ENCODE measurements at regions not wholly inside any gene's neighbourhood (a gene's known extent, or its start where the extent isn't known, plus 50 kb on each side); places are given as distances from the start of the nearest gene placed in this dataset.

DNA sequence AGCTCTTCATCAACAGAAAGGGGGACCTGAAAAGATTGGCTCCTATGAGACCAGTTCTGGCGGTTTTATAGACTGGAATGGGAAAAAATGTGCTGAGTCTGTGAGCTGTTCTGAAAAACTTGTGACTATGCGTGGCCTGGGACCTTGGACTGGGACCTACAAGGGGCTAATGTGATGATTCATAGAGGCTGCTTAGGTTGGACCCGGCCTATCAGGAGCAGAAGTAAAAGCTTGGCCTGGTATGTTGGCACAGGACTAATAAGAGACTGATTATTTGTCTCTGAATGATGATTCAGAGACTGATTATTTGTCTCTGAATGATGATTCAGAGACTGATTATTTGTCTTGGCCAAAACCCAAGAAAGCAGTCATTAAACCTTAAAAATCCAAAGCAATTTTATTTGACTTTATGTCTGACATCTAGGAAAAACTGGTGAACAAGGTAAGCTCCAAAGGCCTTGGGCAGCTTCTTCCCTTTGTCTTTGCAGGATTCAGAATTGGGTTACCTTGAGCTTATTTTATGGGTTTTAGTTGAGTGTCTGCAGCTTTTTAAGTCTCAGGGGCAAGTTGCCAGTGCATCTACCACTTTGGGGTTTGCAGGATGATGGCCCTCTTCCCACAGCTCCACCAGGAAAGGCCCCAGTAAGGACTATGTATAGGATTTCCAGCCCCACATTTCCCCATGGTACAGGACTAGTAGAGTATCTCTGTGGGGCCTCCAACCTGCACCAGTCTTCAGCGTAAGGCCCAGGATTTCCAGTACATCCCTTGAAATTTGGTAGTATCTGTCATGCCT lies 390.3 kb downstream of the KDM5D start:
- DNase-seq = no peak

DNA sequence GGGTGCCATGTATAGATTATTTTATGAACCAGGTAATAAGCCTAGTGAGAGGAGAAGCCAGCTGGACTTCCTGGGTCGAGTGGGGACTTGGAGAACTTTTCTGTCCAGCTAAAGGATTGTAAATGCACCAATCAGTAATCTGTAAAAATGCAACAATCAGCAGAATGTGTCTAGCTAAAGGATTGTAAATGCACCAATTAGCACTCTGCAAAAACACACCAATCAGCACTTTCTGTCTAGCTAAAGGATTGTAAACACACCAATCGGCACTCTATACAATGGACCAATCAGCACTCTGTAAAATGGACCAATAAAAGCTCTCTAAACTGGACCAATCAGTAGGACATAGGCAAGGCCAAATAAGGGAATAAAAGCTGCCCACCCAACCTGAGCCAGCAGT lies 392.9 kb downstream of the KDM5D start:
- DNase-seq = no peak

DNA sequence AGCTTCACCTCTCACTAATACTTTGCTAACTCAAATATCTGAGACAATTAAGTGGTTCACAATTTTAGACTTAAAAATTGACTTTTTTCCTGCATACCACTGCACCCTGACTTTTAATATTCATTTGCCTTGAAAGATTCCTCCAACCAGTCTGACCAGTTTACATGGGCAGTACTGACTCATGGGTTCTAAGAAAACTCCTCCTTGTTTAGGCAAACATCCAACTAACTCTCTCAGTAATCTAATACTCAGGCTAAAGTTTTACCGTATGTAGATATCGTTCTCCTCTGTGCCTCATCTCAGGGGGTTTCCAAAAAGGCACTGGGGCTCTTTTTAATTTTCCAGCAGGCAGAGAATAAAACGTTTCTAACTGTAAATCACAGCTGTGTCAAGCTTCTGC lies 422.8 kb downstream of the KDM5D start:
- DNase-seq = no peak

DNA sequence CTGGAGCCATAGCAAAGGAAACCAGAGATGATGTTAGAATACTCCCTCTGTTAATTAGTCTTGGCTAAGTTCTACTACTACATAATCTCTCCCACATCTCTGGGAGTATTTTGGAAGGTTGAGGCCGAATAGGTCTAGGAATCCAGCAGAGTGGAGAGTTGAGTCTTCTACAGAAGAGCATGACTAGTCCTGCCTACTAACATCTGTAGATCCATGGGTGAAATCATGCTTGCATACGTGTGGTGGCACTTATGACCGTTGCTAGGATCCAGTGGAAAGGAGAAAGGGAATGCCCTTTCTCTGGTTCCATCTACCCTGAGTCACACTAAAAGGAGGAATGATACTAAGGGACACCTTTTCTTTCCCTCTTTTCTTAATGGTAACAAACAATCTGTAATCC lies 425.4 kb downstream of the KDM5D start:
- no peak for DNase-seq

DNA sequence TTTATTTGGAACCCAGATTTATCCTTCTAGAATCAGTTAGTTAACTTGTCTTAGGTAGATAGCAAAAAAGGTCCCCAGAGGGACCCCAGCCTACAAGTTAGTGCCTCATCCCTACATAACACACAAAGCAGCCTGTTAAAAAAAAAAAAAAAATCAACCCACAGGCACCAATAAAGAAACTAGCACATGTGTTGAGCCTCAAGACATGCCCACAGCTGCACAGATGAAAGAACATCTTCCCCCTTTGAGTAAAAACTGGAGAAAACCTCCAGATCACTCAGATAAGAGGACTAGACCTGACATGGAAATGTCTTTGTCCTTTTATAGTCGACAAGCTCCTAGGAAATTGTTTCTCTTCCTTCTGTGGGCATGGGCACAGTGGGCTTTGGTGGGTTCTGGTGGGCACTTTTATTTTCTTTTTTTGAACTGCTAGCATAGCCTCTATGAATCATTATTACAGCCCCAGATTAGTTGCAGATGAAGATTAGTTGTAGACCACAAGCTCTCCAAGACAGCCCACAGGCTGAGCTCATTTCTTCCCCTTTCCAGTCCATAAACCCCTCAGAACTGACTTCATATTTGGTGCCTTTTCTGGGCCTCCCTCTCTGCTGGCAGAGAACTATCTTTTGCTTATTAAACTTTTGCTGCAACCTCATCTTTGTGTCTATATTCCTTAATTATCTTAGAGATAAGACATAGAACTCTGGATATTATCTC lies 427.1 kb downstream of the KDM5D start:
- DNase-seq = no peak

DNA sequence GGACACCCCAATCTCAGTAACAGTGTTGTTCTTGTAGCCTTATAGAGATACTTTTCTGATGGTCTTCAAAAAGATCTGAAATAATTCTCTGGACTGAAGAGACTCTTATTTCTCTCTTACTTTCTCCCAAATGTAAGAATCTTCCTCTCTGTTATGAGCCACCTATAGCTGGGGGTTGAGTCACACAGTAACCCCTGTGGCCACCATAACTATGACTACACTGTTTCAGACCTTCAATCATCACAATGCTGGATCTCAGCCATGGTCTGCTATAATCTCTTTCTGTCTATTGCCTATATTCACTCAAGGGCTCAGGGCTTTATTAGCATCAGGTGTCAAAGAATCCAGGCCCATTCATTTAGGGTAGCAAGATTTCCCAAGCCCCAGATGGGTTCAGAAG lies 436.9 kb downstream of the KDM5D start:
- DNase-seq = no peak

DNA sequence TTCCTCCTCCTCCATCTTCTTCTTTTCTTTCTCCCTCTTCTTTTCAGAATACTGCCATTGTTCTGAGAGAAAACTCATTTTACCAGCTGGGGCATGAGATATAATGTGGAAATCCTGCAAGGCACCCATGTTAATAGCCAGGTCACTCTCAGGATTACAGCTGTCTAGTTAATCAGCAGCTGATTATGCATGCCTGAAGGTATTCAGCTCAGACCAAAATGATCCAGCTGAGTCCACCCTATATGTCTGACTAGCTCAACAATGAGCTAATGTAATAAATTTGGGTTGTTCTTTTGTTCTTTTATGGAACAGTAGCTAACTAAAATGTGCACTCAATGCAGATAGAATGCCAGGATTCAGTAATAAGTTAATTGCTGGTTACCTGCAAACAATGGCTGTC lies 441.4 kb downstream of the KDM5D start:
- no peak for DNase-seq

DNA sequence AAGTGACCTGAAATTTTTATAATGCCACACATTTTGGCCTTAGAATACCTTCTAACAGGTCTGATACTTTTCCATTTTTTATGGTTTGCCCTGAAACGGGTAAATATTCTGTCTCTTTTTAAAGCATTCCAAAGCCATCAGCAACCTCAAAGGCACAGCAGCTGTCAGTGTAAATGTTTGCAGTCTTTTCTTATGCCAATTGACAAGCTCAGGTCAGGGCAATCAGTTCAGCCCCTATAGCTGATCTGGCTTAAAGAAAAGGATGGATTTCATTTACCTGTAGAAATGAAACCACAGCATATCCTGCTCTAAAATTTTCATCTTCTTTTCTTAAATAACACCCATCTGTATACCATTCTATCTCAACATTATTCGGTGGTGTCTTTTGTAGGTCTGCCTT lies 453.6 kb downstream of the KDM5D start:
- no peak for DNase-seq

DNA sequence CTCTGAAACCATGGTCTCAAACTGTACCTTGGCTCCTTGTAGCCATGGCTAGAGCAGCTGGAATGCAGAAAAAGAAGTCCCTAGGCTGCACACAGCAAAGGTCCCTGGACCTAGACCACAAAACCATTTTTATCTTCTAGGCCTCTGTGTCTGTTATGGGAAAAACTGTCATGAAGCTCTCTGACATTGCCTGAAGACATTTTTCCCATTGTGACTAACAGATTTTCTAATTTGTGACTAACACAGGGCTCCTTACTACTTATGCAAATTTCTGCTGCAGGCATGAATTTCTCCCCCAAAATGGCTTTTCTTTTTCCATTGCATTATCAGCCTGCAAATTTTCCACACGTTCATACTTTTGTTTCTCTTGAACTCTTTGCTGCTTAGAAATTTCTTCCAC lies 470.4 kb downstream of the KDM5D start:
- no peak for DNase-seq

DNA sequence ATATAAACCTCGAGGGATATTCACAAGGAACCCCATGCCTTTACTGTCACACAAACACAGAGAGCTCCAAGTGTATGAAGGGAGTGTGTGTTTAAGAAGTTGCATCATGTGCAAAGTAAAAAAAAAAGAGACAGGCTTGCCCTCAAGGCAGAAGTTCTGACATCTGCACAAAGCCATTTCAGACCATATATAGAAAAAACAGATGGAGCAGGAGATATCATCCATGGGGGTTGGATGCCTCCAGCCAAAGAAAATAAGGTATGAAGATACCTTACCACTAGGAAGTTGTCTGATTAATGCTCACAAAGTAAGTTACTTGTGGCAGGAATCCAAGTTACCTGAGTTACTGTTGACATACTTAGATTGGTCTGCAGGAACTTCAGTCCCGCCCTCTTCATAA lies 476.2 kb downstream of the KDM5D start:
- no peak for DNase-seq

DNA sequence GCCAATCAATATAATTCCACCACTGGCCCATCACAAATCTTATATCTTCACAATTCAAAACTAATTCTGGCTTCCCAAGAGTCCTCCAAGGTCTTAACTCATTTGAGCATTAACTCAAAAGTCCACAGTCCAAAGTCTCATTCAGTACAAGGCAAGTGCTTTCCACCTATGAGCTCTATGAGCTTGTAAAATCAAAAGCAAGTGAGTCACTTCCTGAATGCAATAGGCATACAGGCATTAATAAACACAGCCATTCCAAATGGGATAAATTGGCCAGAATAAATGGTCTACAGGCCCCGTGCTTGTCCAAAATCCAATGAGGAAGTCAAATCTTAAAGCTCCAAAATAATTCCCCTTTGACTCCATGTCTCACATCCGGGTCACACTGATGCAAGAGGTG lies 479.1 kb downstream of the KDM5D start:
- no peak for DNase-seq

DNA sequence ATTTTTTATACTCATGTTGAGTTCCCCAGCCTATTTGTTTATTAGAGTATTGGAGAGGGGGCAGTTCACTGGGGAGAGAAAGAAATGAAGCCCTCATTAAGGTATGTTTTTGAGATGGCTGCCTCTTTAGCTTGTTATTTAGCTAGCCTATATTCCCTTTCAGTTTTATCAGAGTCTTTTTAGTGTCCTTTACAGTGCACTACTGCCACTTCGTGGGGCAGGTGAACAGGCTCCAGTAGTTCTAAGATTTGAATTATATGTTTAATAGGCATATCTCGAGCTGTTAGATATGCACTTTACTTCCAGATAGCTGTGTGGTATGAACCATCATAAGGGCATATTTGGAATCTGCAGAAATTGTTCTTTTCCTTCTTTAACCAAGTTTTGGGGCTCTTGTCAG lies 482.2 kb downstream of the KDM5D start:
- DNase-seq = no peak

DNA sequence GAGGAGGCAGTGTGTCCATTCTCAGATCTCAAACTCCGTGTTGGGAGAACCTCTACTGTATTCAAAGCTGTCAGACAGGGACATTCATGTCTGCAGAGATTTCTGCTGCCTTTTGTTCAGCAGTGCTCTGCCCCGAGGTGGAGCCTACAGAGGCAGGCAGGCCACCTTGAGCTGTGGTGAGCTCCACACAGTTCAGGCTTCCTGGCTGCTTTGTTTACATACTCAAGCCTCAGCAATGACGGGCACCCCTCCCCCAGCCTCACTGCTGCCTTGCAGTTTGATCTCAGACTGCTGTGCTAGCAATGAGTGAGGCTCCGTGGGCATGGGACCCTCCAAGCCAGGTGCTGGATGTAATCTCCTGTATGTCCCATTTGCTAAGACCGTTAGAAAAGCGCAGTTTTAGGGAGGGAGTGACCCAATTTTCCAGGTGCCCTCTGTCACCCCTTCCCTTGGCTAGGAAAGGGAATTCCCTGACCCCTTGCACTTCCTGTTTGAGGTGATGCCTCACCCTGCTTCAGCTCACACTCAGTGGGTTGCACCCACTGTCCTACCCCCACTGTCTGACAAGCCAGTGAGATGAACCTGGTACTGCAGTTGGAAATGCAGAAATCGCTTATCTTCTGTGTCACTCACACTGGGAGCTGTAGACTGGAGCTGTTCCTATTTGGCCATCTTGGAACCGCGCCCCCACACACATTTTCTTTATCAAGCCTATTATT lies 458.9 kb upstream of the HSFY2 start:
- peak in 1 of 2 donors; percentile 1 for DNase-seq

DNA sequence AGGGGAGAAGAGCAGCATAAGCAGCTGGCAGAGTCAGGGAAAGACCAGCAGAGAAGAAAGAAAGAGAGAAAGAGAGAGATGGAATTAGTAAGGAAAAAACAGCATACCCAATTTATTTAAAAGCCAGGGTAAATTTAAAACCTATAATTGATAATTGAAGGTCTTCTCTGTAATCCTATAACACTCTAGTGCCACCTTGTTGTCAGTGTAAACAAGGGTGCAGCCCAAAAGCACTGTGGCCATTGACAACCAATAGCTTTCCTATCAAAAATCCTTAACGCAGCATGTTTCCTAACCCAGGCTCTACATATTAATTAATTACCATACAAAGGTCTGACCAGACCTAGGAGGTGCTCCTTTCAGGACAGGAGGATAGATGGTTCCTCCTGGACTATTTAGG lies 447.2 kb upstream of the HSFY2 start:
- DNase-seq = no peak

DNA sequence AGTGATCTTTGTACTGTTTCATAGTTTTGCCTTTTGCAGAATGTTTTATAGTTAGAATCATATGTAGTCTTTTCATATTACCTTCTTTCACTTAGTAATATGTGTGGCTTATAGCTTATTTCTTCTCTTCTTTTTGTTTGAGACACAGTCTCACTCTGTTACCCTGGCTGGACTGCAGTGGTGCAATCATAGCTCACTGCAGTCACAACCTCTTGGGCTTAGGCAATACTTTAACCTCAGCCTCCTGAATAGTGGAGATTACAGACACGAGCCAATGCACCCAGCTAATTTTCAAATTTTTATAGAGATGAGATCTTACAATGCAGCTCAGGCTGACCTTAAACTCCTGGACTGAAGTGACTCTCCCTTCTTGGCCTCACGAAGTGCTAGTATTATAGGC lies 435.4 kb upstream of the HSFY2 start:
- no peak for DNase-seq

DNA sequence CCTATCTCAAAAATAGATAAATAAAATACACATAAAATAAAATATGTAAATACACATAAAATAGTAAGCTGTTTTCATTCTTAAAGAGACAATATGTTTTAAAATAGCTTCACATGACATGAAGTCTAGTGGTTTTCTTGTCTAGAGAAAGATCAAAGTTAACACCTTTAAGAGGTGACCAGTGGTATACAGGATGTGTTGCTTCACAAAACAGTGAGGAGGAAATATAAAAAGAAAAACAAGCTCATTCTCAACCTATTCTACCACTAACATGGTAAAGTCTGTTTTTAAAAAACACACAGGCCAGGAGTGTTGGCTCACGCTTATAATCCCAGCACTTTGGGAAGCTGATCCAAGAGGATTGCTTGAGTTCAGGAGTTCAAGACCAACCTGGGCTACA lies 433.5 kb upstream of the HSFY2 start:
- no peak for DNase-seq

DNA sequence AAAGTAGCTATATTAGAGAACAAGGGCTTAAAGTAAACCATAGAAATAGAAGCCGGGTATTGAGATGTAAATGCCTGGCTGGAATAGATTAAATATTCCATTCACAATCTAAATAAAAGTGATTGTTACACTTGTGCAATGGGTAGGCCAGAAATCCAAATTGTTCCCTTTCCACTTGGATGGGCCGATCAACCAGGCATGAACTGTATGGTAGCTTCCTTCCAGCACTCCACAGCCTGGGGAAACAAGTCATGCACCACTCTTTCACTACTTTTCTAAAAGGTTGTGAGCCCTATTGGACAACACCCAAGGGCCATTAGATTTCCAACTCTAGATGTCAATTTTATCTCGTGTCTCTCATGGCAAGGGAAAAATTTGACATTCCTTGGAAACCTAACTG lies 407.3 kb upstream of the HSFY2 start:
- no peak for DNase-seq

DNA sequence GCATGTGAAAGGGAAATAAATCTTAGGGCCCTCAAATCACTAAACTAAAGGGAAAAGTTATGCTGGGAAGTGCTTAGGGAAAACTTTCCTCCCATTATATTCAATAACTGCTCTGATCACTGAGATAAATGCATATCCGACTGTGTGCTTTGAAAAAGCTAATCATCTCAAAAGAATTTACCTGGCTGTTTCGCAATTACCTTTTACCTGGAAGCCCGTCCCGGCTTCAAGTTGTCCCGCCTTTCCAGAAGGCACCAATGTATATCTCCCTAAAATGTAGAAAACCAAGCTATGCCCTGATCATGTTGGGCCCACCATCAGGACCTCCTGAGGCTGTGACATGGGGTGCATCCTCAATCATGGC lies 394.6 kb upstream of the HSFY2 start:
- no peak for DNase-seq

DNA sequence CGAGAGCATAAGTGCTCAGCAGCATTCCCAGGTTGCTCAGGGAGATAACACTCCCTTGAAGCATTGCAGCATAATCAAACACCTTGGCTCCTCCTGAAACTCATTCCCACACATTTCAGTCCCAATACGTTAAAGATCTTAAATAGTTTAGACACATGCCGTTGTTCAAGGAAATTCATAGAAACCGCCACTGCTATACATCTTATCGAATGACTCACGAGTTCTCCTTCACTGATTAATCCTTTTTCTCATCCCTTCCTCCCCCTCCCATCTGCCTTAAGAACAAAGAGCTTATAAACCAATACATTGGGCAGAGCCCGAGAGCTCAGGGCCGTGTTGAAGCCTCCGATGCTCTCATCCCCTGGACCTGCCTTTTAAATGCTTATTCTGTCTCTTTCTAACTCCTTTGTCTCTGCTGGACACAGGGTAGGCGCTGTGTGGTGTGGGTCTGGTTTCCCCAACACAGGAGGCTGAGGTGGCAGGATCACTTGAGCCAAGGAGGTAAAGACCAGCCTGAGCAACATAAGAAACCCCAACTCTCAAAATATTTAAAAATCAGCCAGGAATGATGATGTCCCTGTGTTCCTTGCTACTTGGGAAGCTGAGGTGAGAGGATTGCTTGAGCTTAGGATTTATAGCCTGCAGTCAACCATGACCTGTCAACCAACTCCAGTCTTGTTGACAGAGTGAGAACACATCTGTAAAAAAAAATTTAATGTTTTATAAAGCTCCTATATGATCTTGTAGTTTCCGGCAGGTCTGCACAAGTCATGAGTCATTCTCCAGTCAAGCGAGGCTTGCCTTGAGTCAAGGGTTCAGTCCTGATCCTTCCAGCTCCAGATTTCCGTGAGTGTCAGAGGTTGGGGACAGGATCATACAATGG lies 394.0 kb upstream of the HSFY2 start:
- no peak for DNase-seq

DNA sequence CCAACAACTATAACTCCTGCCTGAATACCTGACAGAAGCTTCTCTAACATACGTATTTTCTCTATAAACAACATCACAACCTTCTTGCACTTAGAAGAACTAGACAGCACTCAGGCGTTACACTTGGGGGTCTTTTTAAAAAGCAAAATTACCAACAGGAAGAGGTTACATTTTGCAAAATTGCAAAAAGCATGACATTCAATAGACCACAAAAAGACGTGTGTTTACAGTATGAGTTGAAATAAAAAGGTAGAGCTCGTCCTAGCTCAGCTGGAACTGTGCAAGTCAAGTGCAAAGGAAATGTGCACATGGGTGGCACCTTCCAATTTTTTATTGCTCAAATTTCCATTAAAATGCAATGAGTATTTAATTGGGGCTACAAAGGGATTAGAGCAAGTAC lies 375.2 kb upstream of the HSFY2 start:
- DNase-seq = no peak

DNA sequence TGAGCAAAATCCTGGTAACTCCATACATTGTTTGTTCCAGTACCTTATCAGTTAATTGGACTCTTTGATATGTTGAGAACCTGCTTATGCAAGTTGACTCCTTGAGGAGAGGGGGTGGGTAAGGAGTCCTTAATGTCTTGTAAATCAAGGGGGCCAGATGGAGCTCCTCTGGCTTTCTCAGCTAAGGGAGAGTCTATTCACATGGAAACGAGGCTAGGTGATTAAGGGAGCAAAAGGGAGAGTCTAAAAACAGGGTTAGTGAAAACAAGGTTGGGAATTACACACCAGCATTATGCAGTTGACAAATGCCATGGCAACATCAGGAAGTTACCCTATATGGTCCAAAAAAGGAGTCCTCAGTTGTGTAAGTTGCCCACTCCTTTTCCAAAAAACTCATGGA lies 372.8 kb upstream of the HSFY2 start:
- DNase-seq = no peak

DNA sequence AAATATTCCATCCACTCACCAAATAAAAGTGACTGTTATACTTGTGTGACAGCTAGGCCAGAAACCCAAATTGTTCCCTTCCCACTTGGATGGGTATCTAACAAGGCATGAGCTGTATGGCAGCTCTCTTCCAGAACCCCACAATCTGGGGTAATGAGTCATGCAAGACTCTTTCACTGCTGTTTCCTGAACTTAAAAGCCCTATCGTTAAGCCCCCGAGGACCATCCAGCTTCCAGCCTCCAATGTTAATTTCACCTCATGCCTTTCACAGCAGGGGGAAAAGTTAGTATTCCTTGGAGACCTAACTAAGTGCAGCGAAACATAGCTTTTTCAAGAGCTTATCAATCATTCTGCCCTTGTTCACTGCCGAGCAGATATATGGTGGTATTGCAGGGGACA lies 368.6 kb upstream of the HSFY2 start:
- DNase-seq = no peak

DNA sequence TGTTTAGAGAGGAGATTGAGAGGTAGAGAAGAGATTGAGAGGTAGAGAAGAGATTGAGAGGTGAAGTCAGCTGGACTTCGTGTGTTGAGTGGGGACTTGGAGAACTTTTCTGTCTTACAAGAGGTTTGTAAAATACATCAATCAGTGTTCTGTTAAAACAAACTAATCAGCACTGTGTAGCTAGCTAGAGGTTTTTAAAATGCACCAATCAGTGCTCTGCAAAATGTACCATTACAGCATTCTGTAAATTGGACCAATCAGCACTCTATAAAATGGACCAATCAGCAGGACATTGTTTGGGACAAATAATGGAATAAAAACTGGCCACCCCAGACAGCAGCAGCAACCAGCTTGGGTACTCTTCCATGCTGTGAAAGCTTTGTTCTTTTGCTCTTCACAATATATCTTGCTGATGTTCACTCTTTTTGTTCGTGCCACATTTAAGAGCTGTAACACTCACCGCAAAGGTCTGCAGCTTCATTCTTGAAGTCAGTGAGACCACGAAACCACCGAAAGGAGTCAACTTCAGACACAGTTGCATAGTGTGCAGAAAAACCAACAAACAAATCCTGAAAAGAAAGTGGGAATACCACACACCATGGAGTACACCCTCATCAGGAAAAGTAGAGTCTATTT lies 366.9 kb upstream of the HSFY2 start:
- no peak for DNase-seq

Measured in activated CD4-positive, alpha-beta T cell treated with anti-CD3 and anti-CD28 coated beads for 4 hours (primary cell).